Erythroblast (primary cell): ENCODE measurements at regions not wholly inside any gene's neighbourhood (a gene's known extent, or its start where the extent isn't known, plus 50 kb on each side); places are given as distances from the start of the nearest gene placed in this dataset.

Experiments
- GATA1 ChIP-seq: IDR thresholded peaks from 2 replicates; pipeline ENCODE4 v1.6.1; 2011; ENCODE audit warnings: low read depth, mild to moderate bottlenecking, control low read depth, low read length, moderate library complexity
- POLR2A ChIP-seq: IDR thresholded peaks from 2 replicates; pipeline ENCODE4 v1.6.1; 2011; ENCODE audit warnings: mild to moderate bottlenecking, low read length

DNA sequence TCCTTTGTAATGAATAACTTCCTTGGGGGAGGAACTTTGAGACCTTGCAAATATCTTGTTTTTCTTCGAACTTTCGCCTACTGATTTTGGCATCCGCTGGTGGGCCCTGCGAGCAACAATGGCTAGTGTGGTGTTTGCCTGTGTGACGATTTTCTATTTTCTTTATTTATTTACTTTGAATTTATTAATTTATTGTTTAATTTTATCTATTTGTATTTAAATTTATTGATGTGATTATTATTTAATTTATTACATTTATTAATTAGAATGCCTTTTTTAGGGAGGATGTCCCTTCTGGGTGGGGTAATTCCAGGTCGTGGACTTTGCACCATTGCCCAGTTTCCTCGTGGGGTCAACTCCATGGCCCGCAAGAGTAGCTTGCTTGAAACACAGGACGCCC lies 149.7 kb downstream of the ZNF664 start:
- TF ChIP-seq POLR2A (no peak), GATA1 (no peak)
